Lung (tissue), 11 donors: ENCODE measurements at regions not wholly inside any gene's neighbourhood (a gene's known extent, or its start where the extent isn't known, plus 50 kb on each side); places are given as distances from the start of the nearest gene placed in this dataset.
"Not testable (repeated sequence)": the region's sequence is repeated elsewhere in the genome, so short reads cannot be mapped to it uniquely, and the experiment has no call there.

Experiments
- ATAC-seq: fragments of 200-7000 bp; cut with Tn5 transposase; one replicate; pipeline ENCODE4 v1.9.1; 2020; ENCODE audit warnings: moderate number of reproducible peaks; ENCODE audit not compliant: insufficient read depth, low FRiP score
- DNase-seq, 3 donors: peaks; one replicate each; pipeline ENCODE4 v3.0.0-alpha.2; 2013 to 2017
- H3K27ac ChIP-seq, 2 donors: one replicate each; pipeline ENCODE4 v1.5.1; 2013; ENCODE audit warnings: mild to moderate bottlenecking in 2 of 2, moderate library complexity in 2 of 2, control low read depth in 1 of 2, inconsistent platforms in 1 of 2, low read depth in 1 of 2, low read length in 1 of 2
- H3K27me3 ChIP-seq, 3 donors: one replicate each; pipeline ENCODE4 v1.5.1; 2013; ENCODE audit warnings: low read length in 2 of 3; ENCODE audit not compliant: control insufficient read depth in 3 of 3, insufficient read depth in 3 of 3
- H3K36me3 ChIP-seq, 4 donors: one replicate each; pipeline ENCODE4 v1.5.1; 2013; ENCODE audit warnings: low read length in 4 of 4, mild to moderate bottlenecking in 1 of 4, moderate library complexity in 1 of 4; ENCODE audit not compliant: control insufficient read depth in 4 of 4, insufficient read depth in 4 of 4
- H3K4me1 ChIP-seq, 5 donors: one replicate each; pipeline ENCODE4 v1.5.1; 2013; ENCODE audit warnings: low read length in 5 of 5, mild to moderate bottlenecking in 2 of 5, moderate library complexity in 1 of 5; ENCODE audit not compliant: control insufficient read depth in 5 of 5, insufficient read depth in 5 of 5
- H3K4me3 ChIP-seq: one replicate; pipeline ENCODE4 v1.5.1; 2013; ENCODE audit warnings: mild to moderate bottlenecking, control low read depth, moderate library complexity
- H3K9ac ChIP-seq, 2 donors: one replicate each; pipeline ENCODE4 v1.5.1; 2013; ENCODE audit warnings: low read length in 2 of 2, control low read depth in 1 of 2; ENCODE audit not compliant: insufficient read depth in 1 of 2
- H3K9me3 ChIP-seq, 4 donors: one replicate each; pipeline ENCODE4 v1.5.1; 2013; ENCODE audit warnings: low read length in 3 of 4, mild to moderate bottlenecking in 1 of 4, moderate library complexity in 1 of 4; ENCODE audit not compliant: control insufficient read depth in 4 of 4, insufficient read depth in 3 of 4
- CTCF ChIP-seq: IDR thresholded peaks from 2 replicates; pipeline ENCODE4 v1.5.1; 2012; ENCODE audit warnings: mild to moderate bottlenecking; ENCODE audit errors: control extremely low read depth, extremely low read depth
- WGBS, 2 donors: extraction: QIAGEN DNeasy Blood & Tissue Kit; methylation state at CpG; one replicate each; pipeline ENCODE4 v1.1.7; 2013; 5-methylcytosine and 5-hydroxymethylcytosine counted together
- donor health status: control.
- donor health status: control.
- donor health status: Bipolar disorder and iron deficiency.
- donor health status: healthy.
- donor health status: DM: yes; HTN: yes; CAD: no.

DNA sequence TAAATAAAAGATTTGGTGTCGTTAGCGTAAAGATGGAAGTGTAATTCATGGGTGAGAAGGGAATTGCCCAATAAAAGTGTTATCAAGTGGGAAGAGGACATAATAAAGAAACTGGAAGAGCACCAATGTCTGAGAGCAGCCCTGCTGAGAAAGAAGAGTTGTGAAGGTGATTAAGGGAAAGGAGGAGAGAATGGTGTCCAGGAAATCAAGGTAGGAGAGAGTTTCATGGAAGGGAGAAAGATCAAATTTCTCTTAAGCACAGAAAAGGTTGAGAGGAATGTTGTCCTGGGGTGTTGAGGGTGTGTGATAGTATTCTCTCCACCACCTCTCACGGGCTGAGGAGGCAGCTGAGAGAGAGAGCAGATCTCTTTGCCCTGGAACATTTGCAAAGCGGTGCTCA is 339.7 kb downstream of the SATB1 start:
- ATAC-seq (no peak), DNase-seq (no peak)
- TF ChIP-seq CTCF = no peak
- Histone ChIP-seq H3K4me3 (no peak overlapping the region), H3K9me3 (peaks cover 0 to 2% (median 0%) of the 10 kb centered on the region in 4 donors), H3K9ac (no peak overlapping the region), H3K27ac (no peak overlapping the region), H3K27me3 (no peaks in the 10 kb centered on the region), H3K36me3 (no peaks in the 10 kb centered on the region), H3K4me1 (peaks cover 0 to 1% (median 0%) of the 10 kb centered on the region in 5 donors)
- 76 to 78% methylated on average over 4 of the region's 4 CpGs for WGBS, 2 donors

GRCh38 chr3:18083273-18083590 is 340.8 kb upstream of the TBC1D5 start:
- not testable (repeated sequence) for H3K9me3 ChIP-seq, DNase-seq, ATAC-seq, H3K9ac ChIP-seq, H3K27me3 ChIP-seq, H3K27ac ChIP-seq, H3K4me3 ChIP-seq, H3K36me3 ChIP-seq, H3K4me1 ChIP-seq
- 73 to 78% methylated on average over 1 of the region's 1 CpG for WGBS, 2 donors

DNA sequence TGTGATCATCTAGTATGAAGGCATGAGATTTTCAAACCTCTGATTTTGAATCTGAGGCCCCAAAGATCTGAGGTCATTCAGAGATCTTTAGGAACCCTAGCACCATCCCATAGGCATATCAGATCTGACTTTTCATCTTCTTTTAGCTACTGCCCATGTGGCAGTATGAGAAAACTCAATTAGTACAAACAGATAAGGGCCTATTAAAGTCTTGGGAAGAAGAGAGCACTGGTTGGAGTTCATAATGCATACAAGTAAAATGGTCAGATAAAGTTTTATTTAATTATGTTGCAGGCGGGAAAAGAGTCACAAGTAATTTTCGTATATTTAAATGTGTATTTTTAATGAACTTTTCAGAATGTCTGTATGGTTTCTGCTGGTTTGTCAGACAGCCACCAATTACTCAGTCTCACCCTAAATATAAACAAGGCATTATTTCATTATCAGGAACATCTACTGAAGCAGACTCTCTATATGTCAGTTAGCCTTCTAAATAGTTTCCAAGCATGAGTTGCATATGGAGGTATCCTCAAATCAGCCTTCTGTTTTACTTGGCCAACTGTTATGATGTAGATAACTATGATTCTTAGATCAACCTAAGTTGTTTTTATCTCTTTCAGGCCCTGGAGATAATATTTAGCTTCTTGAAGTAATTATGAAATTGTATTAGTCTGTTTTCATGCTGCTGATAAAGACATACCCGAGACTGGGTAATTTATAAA is 340.3 kb upstream of the TBC1D5 start:
- no peak overlapping the region for H3K4me3 ChIP-seq
- H3K9me3 ChIP-seq = no peaks in the 10 kb centered on the region
- DNase-seq = no peak
- no peaks in the 10 kb centered on the region for H3K36me3 ChIP-seq
- H3K27ac ChIP-seq = no peak overlapping the region
- H3K9ac ChIP-seq = no peak overlapping the region
- ATAC-seq = no peak
- no peaks in the 10 kb centered on the region for H3K27me3 ChIP-seq
- 84 to 93% methylated on average over 3 of the region's 3 CpGs for WGBS, 2 donors
- TF ChIP-seq CTCF = no peak
- peaks cover 0 to 1% (median 0%) of the 10 kb centered on the region in 5 donors for H3K4me1 ChIP-seq

- no peaks in the 10 kb centered on the region for H3K27me3 ChIP-seq
- no peak for TF ChIP-seq CTCF
- H3K36me3 ChIP-seq = no peaks in the 10 kb centered on the region
- DNase-seq (no peak), ATAC-seq (no peak)
- H3K9me3 ChIP-seq = no peaks in the 10 kb centered on the region
- H3K27ac ChIP-seq = no peak overlapping the region
- H3K4me1 ChIP-seq = no peaks in the 10 kb centered on the region
- no peak overlapping the region for H3K4me3 ChIP-seq
- H3K9ac ChIP-seq = no peak overlapping the region
Observed at GRCh38 chr3:18080198-18080689, 337.8 kb upstream of the TBC1D5 start.
